Activated CD8-positive, alpha-beta T cell treated with anti-CD3 and anti-CD28 coated beads, Interleukin-2, amount 10 ng/mL, durations not matched to agents 7 days and 5 days (primary cell): ENCODE measurements at regions not wholly inside any gene's neighbourhood (a gene's known extent, or its start where the extent isn't known, plus 50 kb on each side); places are given as distances from the start of the nearest gene placed in this dataset.

ENCODE experiments used
- ATAC-seq: fragments of 150-1000 bp; cut with Tn5 transposase; one replicate; pipeline ENCODE4 v1.10.0; 2021; ENCODE audit warnings: moderate library complexity
- CTCF ChIA-PET: fragments of 350-600 bp; sonication (Branson Sonifier 250); formaldehyde crosslinking; loops from one replicate; lab custom pipeline; 2021; ENCODE audit warnings: antibody characterized with exemption; lab: Charles Lee
- POLR2A ChIA-PET: fragments of 350-600 bp; sonication (Branson Sonifier 250); formaldehyde crosslinking; loops from one replicate; lab custom pipeline; 2021; ENCODE audit warnings: antibody characterized with exemption; lab: Charles Lee
- DNase-seq: peaks from one replicate; pipeline ENCODE4 v3.0.0-alpha.2; 2020
- H3K27ac Mint-ChIP-seq: one replicate; pipeline ENCODE4 v1.8.0; 2021; ENCODE audit warnings: mild to moderate bottlenecking, mixed read lengths
- H3K27me3 Mint-ChIP-seq: one replicate; pipeline ENCODE4 v1.8.0; 2021; ENCODE audit warnings: low read depth, mixed read lengths
- H3K36me3 Mint-ChIP-seq: one replicate; pipeline ENCODE4 v1.8.0; 2021; ENCODE audit warnings: low read depth, mixed read lengths
- H3K4me1 Mint-ChIP-seq: one replicate; pipeline ENCODE4 v1.8.0; 2021; ENCODE audit warnings: low read depth, mixed read lengths
- H3K4me3 Mint-ChIP-seq: one replicate; pipeline ENCODE4 v1.8.0; 2021; ENCODE audit warnings: mild to moderate bottlenecking, mixed read lengths
- H3K9me3 Mint-ChIP-seq: one replicate; pipeline ENCODE4 v1.8.0; 2022; ENCODE audit warnings: mixed read lengths; ENCODE audit not compliant: insufficient read depth

GRCh38 chr2:146602856-146603255 lies 1242.0 kb upstream of the ACVR2A start:
- no peaks in the 10 kb centered on the region for H3K4me1 Mint-ChIP-seq
- no peak for DNase-seq
- no peak overlapping the region for H3K27ac Mint-ChIP-seq
- H3K36me3 Mint-ChIP-seq = no peaks in the 10 kb centered on the region
- ATAC-seq = no peak
- ChIA-PET POLR2A (no interaction called here), CTCF (interaction anchor here (0.6 kb wide), 1 partner anchor 73 kb away, joined by 3 read pairs; no protein-coding TSS in a partner anchor)
- no peaks in the 10 kb centered on the region for H3K27me3 Mint-ChIP-seq
- no peaks in the 10 kb centered on the region for H3K9me3 Mint-ChIP-seq
- H3K4me3 Mint-ChIP-seq = no peak overlapping the region

DNA sequence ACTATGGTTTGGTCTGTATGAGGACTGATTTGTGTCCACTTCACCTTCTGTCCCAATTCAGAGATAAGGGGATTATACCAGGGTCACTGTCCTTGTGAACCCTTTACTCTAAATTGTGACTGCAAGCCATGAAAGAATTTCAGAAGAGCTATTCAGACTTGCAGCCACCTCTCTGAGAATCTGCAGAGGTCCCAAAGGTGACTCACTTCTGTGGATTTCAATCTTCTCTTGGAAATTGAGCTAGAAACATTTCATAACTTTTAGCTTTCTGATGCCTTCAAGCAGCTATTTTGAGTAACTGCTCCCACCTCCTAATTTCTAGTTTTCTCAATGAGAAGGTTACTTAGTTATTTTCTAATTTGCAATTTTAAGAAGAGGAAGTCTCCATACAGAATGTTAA lies 1242.4 kb upstream of the ACVR2A start:
- Mint-ChIP-seq H3K36me3 (no peaks in the 10 kb centered on the region), H3K4me1 (no peaks in the 10 kb centered on the region), H3K9me3 (no peaks in the 10 kb centered on the region), H3K27me3 (no peaks in the 10 kb centered on the region), H3K4me3 (no peak overlapping the region), H3K27ac (no peak overlapping the region)
- ATAC-seq (no peak), DNase-seq (no peak)
- POLR2A ChIA-PET = no interaction called here
- CTCF ChIA-PET = no interaction called here

GRCh38 chr2:146598791-146599190 lies 1246.0 kb upstream of the ACVR2A start:
- no peak for DNase-seq
- no peak for ATAC-seq
- ChIA-PET POLR2A (no interaction called here), CTCF (no interaction called here)
- no peaks in the 10 kb centered on the region for H3K36me3 Mint-ChIP-seq
- no peak overlapping the region for H3K4me3 Mint-ChIP-seq
- H3K27ac Mint-ChIP-seq = no peak overlapping the region
- no peaks in the 10 kb centered on the region for H3K9me3 Mint-ChIP-seq
- H3K27me3 Mint-ChIP-seq = no peaks in the 10 kb centered on the region
- H3K4me1 Mint-ChIP-seq = no peaks in the 10 kb centered on the region

DNA sequence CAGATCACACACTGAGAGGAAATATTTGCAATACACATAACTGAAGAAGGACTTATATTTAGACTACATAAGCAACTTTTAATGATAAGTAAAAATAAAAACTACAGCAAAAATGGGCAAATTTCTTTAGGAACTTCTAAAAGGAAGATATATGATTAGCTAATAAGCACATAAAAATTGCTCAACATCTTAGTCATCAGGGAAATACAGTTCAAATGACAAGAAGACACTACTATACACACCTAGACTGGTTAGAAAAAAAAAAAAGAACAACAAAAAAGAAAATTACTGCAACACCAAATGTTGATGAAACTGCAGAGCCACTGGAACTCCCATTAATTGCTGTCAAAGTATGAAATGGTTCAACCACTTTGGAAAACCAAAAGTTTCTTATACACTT lies 1247.5 kb upstream of the ACVR2A start:
- no peak overlapping the region for H3K4me3 Mint-ChIP-seq
- ATAC-seq = no peak
- POLR2A ChIA-PET = no interaction called here
- DNase-seq = no peak
- no peaks in the 10 kb centered on the region for H3K9me3 Mint-ChIP-seq
- CTCF ChIA-PET = no interaction called here
- H3K4me1 Mint-ChIP-seq = no peaks in the 10 kb centered on the region
- H3K27me3 Mint-ChIP-seq = no peaks in the 10 kb centered on the region
- no peaks in the 10 kb centered on the region for H3K36me3 Mint-ChIP-seq
- no peak overlapping the region for H3K27ac Mint-ChIP-seq

DNA sequence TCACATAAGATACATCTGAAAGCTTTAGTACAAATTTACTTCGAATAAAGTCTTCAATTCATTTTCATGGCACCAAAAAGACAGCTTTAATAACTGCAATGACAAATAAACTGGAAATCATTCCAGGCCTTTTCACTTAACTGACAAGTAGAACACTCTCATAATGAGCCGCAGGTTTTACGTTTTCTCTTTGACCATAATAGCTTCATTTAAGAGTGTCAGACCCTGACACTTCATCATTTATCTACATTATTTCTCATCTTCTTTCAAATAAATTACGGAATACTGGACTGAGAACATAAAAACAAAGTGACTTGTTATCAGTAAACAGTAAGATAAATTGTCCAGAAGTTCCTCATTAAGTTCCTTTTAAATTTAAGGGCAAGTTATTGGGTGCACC lies 1252.9 kb upstream of the ACVR2A start:
- DNase-seq (no peak), ATAC-seq (no peak)
- CTCF ChIA-PET = no interaction called here
- Mint-ChIP-seq H3K36me3 (no peaks in the 10 kb centered on the region), H3K4me3 (no peak overlapping the region), H3K27me3 (no peaks in the 10 kb centered on the region), H3K9me3 (no peaks in the 10 kb centered on the region), H3K27ac (no peak overlapping the region), H3K4me1 (no peaks in the 10 kb centered on the region)
- POLR2A ChIA-PET = no interaction called here

- CTCF ChIA-PET = no interaction called here
- POLR2A ChIA-PET = no interaction called here
- ATAC-seq (no peak), DNase-seq (no peak)
- Mint-ChIP-seq H3K4me1 (no peaks in the 10 kb centered on the region), H3K4me3 (no peak overlapping the region), H3K27me3 (no peaks in the 10 kb centered on the region), H3K27ac (no peak overlapping the region), H3K9me3 (peaks cover under 1% of the 10 kb centered on the region), H3K36me3 (no peaks in the 10 kb centered on the region)
Observed at GRCh38 chr2:146587291-146587713, 1257.5 kb upstream of the ACVR2A start.

DNA sequence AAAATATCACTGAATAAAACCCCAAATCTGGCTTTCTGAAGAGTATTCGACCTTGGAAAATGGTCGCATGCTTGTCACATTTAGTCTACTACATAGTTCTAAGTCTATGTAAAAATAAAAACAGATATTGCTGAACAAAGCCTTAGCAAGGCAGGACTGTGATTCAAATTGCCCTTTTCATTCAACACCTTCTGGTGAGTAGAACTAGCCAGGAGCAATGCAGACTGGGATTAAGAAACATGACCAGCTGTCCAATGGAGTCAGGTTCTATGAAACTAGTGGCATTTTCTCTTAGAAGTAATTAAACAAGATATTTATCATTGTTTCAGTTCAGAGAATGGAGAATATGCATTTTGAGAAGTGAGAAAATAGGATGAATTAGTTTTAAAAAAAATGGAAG lies 1260.5 kb upstream of the ACVR2A start:
- ChIA-PET CTCF (no interaction called here), POLR2A (no interaction called here)

DNA sequence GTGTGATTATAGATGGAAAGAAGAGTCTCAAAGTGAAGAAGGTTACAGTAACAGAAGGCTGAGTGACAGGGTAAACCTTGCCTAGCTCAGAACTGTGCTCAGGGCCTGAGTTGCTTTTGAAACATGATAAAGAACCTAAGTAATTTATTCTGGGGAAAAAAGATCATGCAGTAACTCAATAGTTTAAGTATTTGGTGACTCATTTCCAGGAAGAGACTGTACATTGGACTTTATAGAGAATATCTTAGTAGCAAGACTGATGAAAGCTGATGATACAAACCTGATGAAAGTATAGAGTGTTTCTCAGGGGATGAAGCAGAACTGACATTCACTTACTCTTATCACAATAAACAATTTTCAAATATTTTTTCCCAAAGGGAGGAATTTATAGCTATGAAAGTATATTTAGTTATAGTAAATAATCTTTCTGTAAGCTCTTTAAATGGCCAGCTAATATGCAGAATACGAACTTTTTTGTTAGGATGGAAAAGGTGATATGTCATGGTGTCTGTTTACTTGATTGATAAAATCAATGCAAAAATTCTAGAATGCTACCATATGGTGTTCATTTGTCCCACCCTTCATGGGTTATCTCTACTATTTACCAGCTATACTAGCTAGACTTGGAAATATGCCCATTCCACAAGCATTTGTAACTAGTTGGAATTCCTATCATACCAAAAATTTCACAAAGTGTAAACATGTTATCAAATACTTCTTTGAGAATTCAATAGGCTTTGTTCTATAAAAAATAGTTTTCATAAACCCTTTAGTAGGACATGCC lies 1265.5 kb upstream of the ACVR2A start:
- Mint-ChIP-seq H3K36me3 (no peaks in the 10 kb centered on the region), H3K4me3 (no peak overlapping the region), H3K27ac (no peak overlapping the region), H3K27me3 (no peaks in the 10 kb centered on the region), H3K9me3 (peaks cover 4% of the 10 kb centered on the region), H3K4me1 (no peaks in the 10 kb centered on the region)
- ATAC-seq = no peak
- no peak for DNase-seq
- POLR2A ChIA-PET = interaction anchor here (0.7 kb wide), 1 partner anchor 302 kb away, joined by 3 read pairs; no protein-coding TSS in a partner anchor
- CTCF ChIA-PET = no interaction called here

More for the DNA sequence above, 1260.5 kb upstream of the ACVR2A start:
- DNase-seq (no peak), ATAC-seq (no peak)
- Mint-ChIP-seq H3K36me3 (no peaks in the 10 kb centered on the region), H3K4me1 (no peaks in the 10 kb centered on the region), H3K4me3 (no peak overlapping the region), H3K27me3 (no peaks in the 10 kb centered on the region), H3K27ac (no peak overlapping the region), H3K9me3 (peaks cover 4% of the 10 kb centered on the region)

GRCh38 chr2:146576339-146577111 lies 1268.3 kb upstream of the ACVR2A start:
- Mint-ChIP-seq H3K27ac (no peak overlapping the region), H3K9me3 (no peaks in the 10 kb centered on the region), H3K4me3 (no peak overlapping the region), H3K27me3 (no peaks in the 10 kb centered on the region), H3K4me1 (no peaks in the 10 kb centered on the region), H3K36me3 (no peaks in the 10 kb centered on the region)
- CTCF ChIA-PET = no interaction called here
- POLR2A ChIA-PET = no interaction called here
- ATAC-seq (no peak), DNase-seq (no peak)

GRCh38 chr2:146572598-146572997 lies 1272.2 kb upstream of the ACVR2A start:
- ChIA-PET CTCF (no interaction called here), POLR2A (no interaction called here)
- no peaks in the 10 kb centered on the region for H3K4me1 Mint-ChIP-seq
- H3K27me3 Mint-ChIP-seq = no peaks in the 10 kb centered on the region
- no peak overlapping the region for H3K4me3 Mint-ChIP-seq
- DNase-seq = no peak
- H3K9me3 Mint-ChIP-seq = no peaks in the 10 kb centered on the region
- H3K36me3 Mint-ChIP-seq = no peaks in the 10 kb centered on the region
- ATAC-seq = no peak
- no peak overlapping the region for H3K27ac Mint-ChIP-seq

DNA sequence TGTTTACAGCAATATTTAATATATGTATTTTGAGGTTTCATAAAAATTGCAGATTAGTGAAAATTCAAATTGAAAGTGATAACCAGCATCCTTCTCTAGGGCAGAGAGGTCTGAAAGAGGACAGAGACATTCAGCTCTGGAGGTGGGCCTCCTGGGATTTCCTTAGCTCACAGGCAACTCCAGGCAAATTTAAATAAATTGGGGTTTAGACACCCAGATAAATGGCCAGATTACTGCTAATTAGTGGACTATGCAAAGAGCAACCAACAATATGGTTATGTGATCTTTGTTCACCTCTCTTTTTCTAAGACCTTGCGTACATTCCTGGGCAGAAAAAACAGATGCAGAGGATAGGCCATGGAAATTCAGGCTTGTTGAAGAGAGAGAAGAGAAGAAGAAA lies 1282.8 kb upstream of the ACVR2A start:
- Mint-ChIP-seq H3K4me3 (no peak overlapping the region), H3K9me3 (no peaks in the 10 kb centered on the region), H3K4me1 (no peaks in the 10 kb centered on the region), H3K27ac (no peak overlapping the region), H3K27me3 (no peaks in the 10 kb centered on the region), H3K36me3 (no peaks in the 10 kb centered on the region)
- DNase-seq (no peak), ATAC-seq (no peak)
- POLR2A ChIA-PET = no interaction called here
- CTCF ChIA-PET = no interaction called here

DNA sequence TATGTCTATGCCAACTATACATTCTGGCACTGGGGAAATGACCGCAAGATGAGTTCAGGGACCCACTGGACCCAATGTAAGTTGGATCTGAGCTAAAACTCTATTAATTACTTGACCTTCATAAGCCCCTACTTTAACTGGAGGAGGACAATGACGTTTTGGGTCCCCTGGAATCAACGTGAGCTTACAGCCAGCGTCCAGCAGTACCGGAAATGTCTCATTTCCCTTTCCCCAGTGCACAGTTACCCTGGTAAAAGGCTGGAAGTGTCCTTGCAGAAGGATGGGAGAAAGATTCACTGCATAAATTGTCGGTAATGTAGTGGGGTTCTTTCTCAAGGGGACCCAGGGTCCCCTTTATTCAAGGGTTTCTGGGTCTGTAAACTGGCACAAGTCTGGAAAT lies 1297.6 kb upstream of the ACVR2A start:
- CTCF ChIA-PET = no interaction called here
- Mint-ChIP-seq H3K9me3 (no peaks in the 10 kb centered on the region), H3K4me1 (no peaks in the 10 kb centered on the region), H3K27ac (no peak overlapping the region), H3K27me3 (no peaks in the 10 kb centered on the region), H3K36me3 (no peaks in the 10 kb centered on the region), H3K4me3 (no peak overlapping the region)
- no peak for DNase-seq
- POLR2A ChIA-PET = no interaction called here
- ATAC-seq = no peak
